PFSK-1 (cell line): ENCODE measurements at regions not wholly inside any gene's neighbourhood (a gene's known extent, or its start where the extent isn't known, plus 50 kb on each side); places are given as distances from the start of the nearest gene placed in this dataset.

Experiments
- FOXP2 ChIP-seq: optimal IDR thresholded peaks from 2 replicates; pipeline ENCODE3; 2011; ENCODE audit warnings: borderline replicate concordance, control low read depth, inconsistent platforms; ENCODE audit not compliant: insufficient read depth; ENCODE audit errors: extremely low read length, extremely low read depth
- POLR2AphosphoS5 ChIP-seq: IDR thresholded peaks from 2 replicates; pipeline ENCODE4 v1.6.1; 2012; ENCODE audit warnings: low read depth, mild to moderate bottlenecking, control low read depth, low read length, moderate library complexity
- SIN3A ChIP-seq: IDR thresholded peaks from 2 replicates; pipeline ENCODE4 v1.6.1; 2012; ENCODE audit warnings: mild to moderate bottlenecking, low read length, moderate library complexity, borderline replicate concordance; ENCODE audit not compliant: insufficient read depth
- TAF1 ChIP-seq: IDR thresholded peaks from 2 replicates; pipeline ENCODE4 v1.6.1; 2012; ENCODE audit warnings: low read length, control low read depth, borderline replicate concordance; ENCODE audit not compliant: insufficient read depth
- TF ChIP-seq, protein P1 (sequence below), 2 experiments: IDR thresholded peaks; 2 replicates each; pipeline versions ENCODE4 v1.6.1 to v1.8.0; 2011 to 2012; ENCODE audit warnings: low read depth in 2 of 2, low read length in 2 of 2, control low read depth in 1 of 2, inconsistent platforms in 1 of 2, mild to moderate bottlenecking in 1 of 2, moderate library complexity in 1 of 2; ENCODE audit not compliant: insufficient read depth in 1 of 2

GRCh38 chr6:168943231-168943905 lies 310.3 kb downstream of the THBS2 start:
- TF ChIP-seq SIN3A (no peak), FOXP2 (no peak), TAF1 (no peak), POLR2AphosphoS5 (no peak)
- TF ChIP-seq, protein P1, sequence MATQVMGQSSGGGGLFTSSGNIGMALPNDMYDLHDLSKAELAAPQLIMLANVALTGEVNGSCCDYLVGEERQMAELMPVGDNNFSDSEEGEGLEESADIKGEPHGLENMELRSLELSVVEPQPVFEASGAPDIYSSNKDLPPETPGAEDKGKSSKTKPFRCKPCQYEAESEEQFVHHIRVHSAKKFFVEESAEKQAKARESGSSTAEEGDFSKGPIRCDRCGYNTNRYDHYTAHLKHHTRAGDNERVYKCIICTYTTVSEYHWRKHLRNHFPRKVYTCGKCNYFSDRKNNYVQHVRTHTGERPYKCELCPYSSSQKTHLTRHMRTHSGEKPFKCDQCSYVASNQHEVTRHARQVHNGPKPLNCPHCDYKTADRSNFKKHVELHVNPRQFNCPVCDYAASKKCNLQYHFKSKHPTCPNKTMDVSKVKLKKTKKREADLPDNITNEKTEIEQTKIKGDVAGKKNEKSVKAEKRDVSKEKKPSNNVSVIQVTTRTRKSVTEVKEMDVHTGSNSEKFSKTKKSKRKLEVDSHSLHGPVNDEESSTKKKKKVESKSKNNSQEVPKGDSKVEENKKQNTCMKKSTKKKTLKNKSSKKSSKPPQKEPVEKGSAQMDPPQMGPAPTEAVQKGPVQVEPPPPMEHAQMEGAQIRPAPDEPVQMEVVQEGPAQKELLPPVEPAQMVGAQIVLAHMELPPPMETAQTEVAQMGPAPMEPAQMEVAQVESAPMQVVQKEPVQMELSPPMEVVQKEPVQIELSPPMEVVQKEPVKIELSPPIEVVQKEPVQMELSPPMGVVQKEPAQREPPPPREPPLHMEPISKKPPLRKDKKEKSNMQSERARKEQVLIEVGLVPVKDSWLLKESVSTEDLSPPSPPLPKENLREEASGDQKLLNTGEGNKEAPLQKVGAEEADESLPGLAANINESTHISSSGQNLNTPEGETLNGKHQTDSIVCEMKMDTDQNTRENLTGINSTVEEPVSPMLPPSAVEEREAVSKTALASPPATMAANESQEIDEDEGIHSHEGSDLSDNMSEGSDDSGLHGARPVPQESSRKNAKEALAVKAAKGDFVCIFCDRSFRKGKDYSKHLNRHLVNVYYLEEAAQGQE (IDR thresholded peaks at IDR 0.05; ENCODE audit: insufficient read depth in 1 of 2, low read depth in 2 of 2, low read length in 2 of 2) = no peak

GRCh38 chr6:168942646-168943045 lies 311.0 kb downstream of the THBS2 start:
- TF ChIP-seq, protein P1 (IDR thresholded peaks at IDR 0.05; ENCODE audit: insufficient read depth in 1 of 2, low read depth in 2 of 2, low read length in 2 of 2) = no peak
- no peak for TF ChIP-seq SIN3A
- no peak for TF ChIP-seq TAF1
- TF ChIP-seq POLR2AphosphoS5 = no peak
- no peak for TF ChIP-seq FOXP2

GRCh38 chr6:168941036-168941435 lies 312.6 kb downstream of the THBS2 start:
- TF ChIP-seq SIN3A = no peak
- TF ChIP-seq, protein P1 (IDR thresholded peaks at IDR 0.05; ENCODE audit: insufficient read depth in 1 of 2, low read depth in 2 of 2, low read length in 2 of 2) = no peak
- no peak for TF ChIP-seq TAF1
- TF ChIP-seq FOXP2 = no peak
- no peak for TF ChIP-seq POLR2AphosphoS5

- TF ChIP-seq, protein P1 (IDR thresholded peaks at IDR 0.05; ENCODE audit: insufficient read depth in 1 of 2, low read depth in 2 of 2, low read length in 2 of 2) = no peak
- TF ChIP-seq FOXP2 = no peak
- TF ChIP-seq SIN3A = no peak
- TF ChIP-seq TAF1 = no peak
- no peak for TF ChIP-seq POLR2AphosphoS5
These were observed 313.9 kb downstream of the THBS2 start for GRCh38 chr6:168939796-168940195.

DNA sequence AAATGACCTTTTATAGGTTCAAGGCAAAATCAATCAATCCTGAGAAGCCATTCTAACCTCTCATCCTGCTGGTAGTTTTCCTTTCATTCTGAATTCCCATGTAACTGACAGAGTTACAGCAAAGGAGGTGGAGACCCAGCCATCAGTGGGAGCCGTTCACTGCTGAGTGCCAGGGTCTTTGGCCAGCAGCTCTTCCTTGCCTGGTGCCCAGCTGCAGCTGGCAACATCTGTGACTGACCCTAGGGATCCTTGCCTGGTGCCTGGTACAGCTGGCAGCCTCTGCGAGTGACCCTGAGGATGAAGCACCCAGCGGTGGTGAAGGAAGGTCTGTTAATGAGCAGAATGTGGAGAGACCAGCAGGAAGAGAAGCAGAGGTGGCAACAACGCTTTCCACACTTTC lies 314.6 kb downstream of the THBS2 start:
- TF ChIP-seq POLR2AphosphoS5 (no peak), TAF1 (no peak), SIN3A (no peak), FOXP2 (no peak)
- TF ChIP-seq, protein P1 (IDR thresholded peaks at IDR 0.05; ENCODE audit: insufficient read depth in 1 of 2, low read depth in 2 of 2, low read length in 2 of 2) = no peak
